MM.1S (cell line): ENCODE measurements at regions not wholly inside any gene's neighbourhood (a gene's known extent, or its start where the extent isn't known, plus 50 kb on each side); places are given as distances from the start of the nearest gene placed in this dataset.

Experiments
- DNase-seq: peaks from one replicate; pipeline ENCODE4 v3.0.0-alpha.2; 2015
- H2AFZ ChIP-seq: fragments of 300-600 bp; sonication (generic); 2 replicates; pipeline ENCODE4 v1.6.0; 2016; ENCODE audit warnings: antibody characterized with exemption, low read length
- H3F3A ChIP-seq: fragments of 300-600 bp; sonication (generic); 2 replicates; pipeline ENCODE4 v1.6.1; 2016; ENCODE audit warnings: mild to moderate bottlenecking, antibody characterized with exemption, low read length, moderate library complexity, mixed read lengths; ENCODE audit not compliant: insufficient read depth
- H3K27ac ChIP-seq: fragments of 300-600 bp; sonication (generic); 2 replicates; pipeline ENCODE4 v1.5.1; 2016; ENCODE audit warnings: mild to moderate bottlenecking, low read length
- H3K27me3 ChIP-seq: fragments of 300-600 bp; sonication (generic); replicated peaks from 2 replicates; pipeline ENCODE4 v1.6.0; 2016; ENCODE audit warnings: low read length; ENCODE audit not compliant: insufficient read depth
- H3K36me3 ChIP-seq: fragments of 300-600 bp; sonication (generic); replicated peaks from 2 replicates; pipeline ENCODE4 v1.6.1; 2016; ENCODE audit warnings: mild to moderate bottlenecking, low read length, mixed read lengths; ENCODE audit not compliant: insufficient read depth
- H3K4me1 ChIP-seq: fragments of 300-600 bp; sonication (generic); 2 replicates; pipeline ENCODE4 v1.6.1; 2016; ENCODE audit warnings: low read length, mixed read lengths
- H3K4me2 ChIP-seq: fragments of 300-600 bp; sonication (generic); 2 replicates; pipeline ENCODE4 v1.6.0; 2016; ENCODE audit warnings: low read depth, low read length
- H3K4me3 ChIP-seq: fragments of 300-600 bp; sonication (generic); 2 replicates; pipeline ENCODE4 v1.5.1; 2016; ENCODE audit warnings: low read length, mixed read lengths
- H3K79me2 ChIP-seq: fragments of 300-600 bp; sonication (generic); 2 replicates; pipeline ENCODE4 v1.6.1; 2016; ENCODE audit warnings: mixed run types, low read length, mixed read lengths
- H3K9ac ChIP-seq: fragments of 300-600 bp; sonication (generic); 2 replicates; pipeline ENCODE4 v1.6.1; 2016; ENCODE audit warnings: low read length, mixed read lengths
- H3K9me2 ChIP-seq: fragments of 300-600 bp; sonication (generic); replicated peaks from 2 replicates; pipeline ENCODE4 v1.6.1; 2016; ENCODE audit warnings: mild to moderate bottlenecking, low read length, mixed read lengths; ENCODE audit not compliant: insufficient read depth
- H3K9me3 ChIP-seq: fragments of 300-600 bp; sonication (generic); replicated peaks from 2 replicates; pipeline ENCODE4 v1.6.1; 2016; ENCODE audit warnings: mild to moderate bottlenecking, low read length, mixed read lengths; ENCODE audit not compliant: insufficient read depth
- H4K20me1 ChIP-seq: fragments of 300-600 bp; sonication (generic); 2 replicates; pipeline ENCODE4 v1.6.1; 2016; ENCODE audit warnings: mild to moderate bottlenecking, low read length, moderate library complexity, mixed read lengths; ENCODE audit not compliant: insufficient read depth
- CTCF ChIP-seq: fragments of 300-600 bp; sonication (generic); IDR thresholded peaks from 2 replicates; pipeline ENCODE4 v1.5.1; 2016; ENCODE audit warnings: antibody characterized with exemption, low read length, mixed read lengths
- EZH2 ChIP-seq: fragments of 300-600 bp; sonication (generic); optimal IDR thresholded peaks from 2 replicates; pipeline ENCODE3; 2017; ENCODE audit warnings: low read depth, mild to moderate bottlenecking, antibody characterized with exemption, low read length, mixed read lengths
- EZH2phosphoT487 ChIP-seq: fragments of 300-600 bp; sonication (generic); IDR thresholded peaks from 2 replicates; pipeline ENCODE4 v1.6.1; 2018; ENCODE audit warnings: antibody characterized with exemption, low read length

- Histone ChIP-seq H3F3A (no peaks in the 10 kb centered on the region), H3K4me3 (no peak overlapping the region), H3K79me2 (no peaks in the 10 kb centered on the region), H2AFZ (no peak overlapping the region), H3K4me2 (no peak overlapping the region), H3K27ac (no peak overlapping the region), H3K9ac (no peak overlapping the region), H3K9me2 (no peaks in the 10 kb centered on the region), H4K20me1 (no peaks in the 10 kb centered on the region), H3K36me3 (no peaks in the 10 kb centered on the region), H3K4me1 (no peaks in the 10 kb centered on the region), H3K9me3 (no peaks in the 10 kb centered on the region), H3K27me3 (no peaks in the 10 kb centered on the region)
- DNase-seq = no peak
- no peak for TF ChIP-seq EZH2phosphoT487
- TF ChIP-seq EZH2 = no peak
- TF ChIP-seq CTCF = no peak
These were observed 274.7 kb downstream of the SEC23A start for GRCh38 chr14:38828183-38828827.

- no peaks in the 10 kb centered on the region for H3K9me2 ChIP-seq
- H3K4me2 ChIP-seq = no peak overlapping the region
- no peaks in the 10 kb centered on the region for H4K20me1 ChIP-seq
- H3K79me2 ChIP-seq = no peaks in the 10 kb centered on the region
- TF ChIP-seq CTCF (no peak), EZH2phosphoT487 (no peak), EZH2 (no peak)
- no peak overlapping the region for H2AFZ ChIP-seq
- H3K4me3 ChIP-seq = no peak overlapping the region
- no peaks in the 10 kb centered on the region for H3K4me1 ChIP-seq
- H3K27ac ChIP-seq = no peak overlapping the region
- H3K27me3 ChIP-seq = no peaks in the 10 kb centered on the region
- H3K36me3 ChIP-seq = no peaks in the 10 kb centered on the region
- H3F3A ChIP-seq = no peaks in the 10 kb centered on the region
- no peak for DNase-seq
- H3K9me3 ChIP-seq = no peaks in the 10 kb centered on the region
- no peak overlapping the region for H3K9ac ChIP-seq
These were observed 278.3 kb downstream of the SEC23A start for GRCh38 chr14:38824706-38825105.

- H3K9me3 ChIP-seq = no peaks in the 10 kb centered on the region
- H3K4me3 ChIP-seq = no peak overlapping the region
- no peaks in the 10 kb centered on the region for H3K79me2 ChIP-seq
- DNase-seq = no peak
- no peak overlapping the region for H3K27ac ChIP-seq
- H3K4me2 ChIP-seq = no peak overlapping the region
- H3K9ac ChIP-seq = no peak overlapping the region
- TF ChIP-seq EZH2 (no peak), EZH2phosphoT487 (no peak), CTCF (no peak)
- H3K9me2 ChIP-seq = no peaks in the 10 kb centered on the region
- no peaks in the 10 kb centered on the region for H3K36me3 ChIP-seq
- no peaks in the 10 kb centered on the region for H3F3A ChIP-seq
- no peaks in the 10 kb centered on the region for H3K27me3 ChIP-seq
- no peaks in the 10 kb centered on the region for H3K4me1 ChIP-seq
- H2AFZ ChIP-seq = no peak overlapping the region
- H4K20me1 ChIP-seq = no peaks in the 10 kb centered on the region
These were observed 284.5 kb downstream of the SEC23A start for GRCh38 chr14:38818555-38818954.
